ENCODE measurements at regions not wholly inside any gene's neighbourhood (a gene's known extent, or its start where the extent isn't known, plus 50 kb on each side); places are given as distances from the start of the nearest gene placed in this dataset.

- TF ChIP-seq, protein P1, sequence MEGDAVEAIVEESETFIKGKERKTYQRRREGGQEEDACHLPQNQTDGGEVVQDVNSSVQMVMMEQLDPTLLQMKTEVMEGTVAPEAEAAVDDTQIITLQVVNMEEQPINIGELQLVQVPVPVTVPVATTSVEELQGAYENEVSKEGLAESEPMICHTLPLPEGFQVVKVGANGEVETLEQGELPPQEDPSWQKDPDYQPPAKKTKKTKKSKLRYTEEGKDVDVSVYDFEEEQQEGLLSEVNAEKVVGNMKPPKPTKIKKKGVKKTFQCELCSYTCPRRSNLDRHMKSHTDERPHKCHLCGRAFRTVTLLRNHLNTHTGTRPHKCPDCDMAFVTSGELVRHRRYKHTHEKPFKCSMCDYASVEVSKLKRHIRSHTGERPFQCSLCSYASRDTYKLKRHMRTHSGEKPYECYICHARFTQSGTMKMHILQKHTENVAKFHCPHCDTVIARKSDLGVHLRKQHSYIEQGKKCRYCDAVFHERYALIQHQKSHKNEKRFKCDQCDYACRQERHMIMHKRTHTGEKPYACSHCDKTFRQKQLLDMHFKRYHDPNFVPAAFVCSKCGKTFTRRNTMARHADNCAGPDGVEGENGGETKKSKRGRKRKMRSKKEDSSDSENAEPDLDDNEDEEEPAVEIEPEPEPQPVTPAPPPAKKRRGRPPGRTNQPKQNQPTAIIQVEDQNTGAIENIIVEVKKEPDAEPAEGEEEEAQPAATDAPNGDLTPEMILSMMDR (IDR thresholded peaks at IDR 0.05): no peak
- no peak for TF ChIP-seq POLR2A (IDR thresholded peaks at IDR 0.05; ENCODE audit: low read depth)
Observed at GRCh38 chr11:41775296-41775695, 315.8 kb upstream of the LRRC4C start.

Data from esophagus muscularis mucosa (tissue), 3 donors.